IMR-90 (cell line): ENCODE measurements at regions not wholly inside any gene's neighbourhood (a gene's known extent, or its start where the extent isn't known, plus 50 kb on each side); places are given as distances from the start of the nearest gene placed in this dataset.

Experiments used
- ATAC-seq: fragments of 200-7000 bp; cut with Tn5 transposase; 2 replicates; pipeline ENCODE4 v1.9.1; 2020; ENCODE audit warnings: low read depth, mild to moderate bottlenecking, moderate library complexity
- BruUV-seq: library from RNA; stranded (reverse); fragments of 400-500 nt; replicated peaks from 2 replicates; lab custom pipeline; 2021; lab: Mats Ljungman, UMichigan
- CTCF ChIA-PET: fragments of 300-600 bp; formaldehyde crosslinking; extraction: SDS; loops from one replicate; lab custom pipeline; 2021; ENCODE audit warnings: antibody characterized with exemption; lab: Yijun Ruan, JAX
- POLR2A ChIA-PET: fragments of 300-600 bp; sonication (Branson Sonifier 250); formaldehyde crosslinking; loops from one replicate; lab custom pipeline; 2022; ENCODE audit warnings: antibody characterized with exemption; ENCODE audit not compliant: unreplicated experiment; lab: Charles Lee
- DNase-seq: peaks from one replicate; pipeline ENCODE4 v3.0.0; 2013
- H2AFZ ChIP-seq: replicated peaks from 2 replicates; pipeline ENCODE3; 2013; ENCODE audit warnings: low read length, mild to moderate bottlenecking; ENCODE audit not compliant: poor library complexity
- H2AK5ac ChIP-seq: 2 replicates; pipeline ENCODE4 v1.6.1; 2013; ENCODE audit warnings: low read depth, low read length, inconsistent platforms
- H2AK9ac ChIP-seq: replicated peaks from 2 replicates; pipeline ENCODE3; 2013; ENCODE audit warnings: mild to moderate bottlenecking, low read depth, low read length, moderate library complexity; ENCODE audit not compliant: poor library complexity
- H2BK120ac ChIP-seq: 2 replicates; pipeline ENCODE4 v1.6.1; 2013; ENCODE audit warnings: low read depth, low read length, inconsistent platforms
- H2BK15ac ChIP-seq: 3 replicates; pipeline ENCODE4 v1.6.1; 2013; ENCODE audit warnings: low read depth, low read length, inconsistent platforms
- H2BK20ac ChIP-seq: 2 replicates; pipeline ENCODE4 v1.6.1; 2013; ENCODE audit warnings: low read depth, mild to moderate bottlenecking, inconsistent platforms, low read length, moderate library complexity
- H2BK5ac ChIP-seq: 2 replicates; pipeline ENCODE4 v1.6.1; 2013; ENCODE audit warnings: mild to moderate bottlenecking, low read depth, low read length, inconsistent platforms; ENCODE audit not compliant: poor library complexity, severe bottlenecking
- H3K14ac ChIP-seq: replicated peaks from 2 replicates; pipeline ENCODE4 v1.6.1; 2013; ENCODE audit warnings: low read depth, low read length, inconsistent platforms
- H3K18ac ChIP-seq: 2 replicates; pipeline ENCODE4 v1.6.1; 2013; ENCODE audit warnings: low read depth, low read length, control low read depth
- H3K23ac ChIP-seq: 2 replicates; pipeline ENCODE4 v1.6.1; 2013; ENCODE audit warnings: low read depth, low read length, inconsistent platforms
- H3K27ac ChIP-seq: 2 replicates; pipeline ENCODE4 v1.5.1; 2013; ENCODE audit warnings: mild to moderate bottlenecking, control low read depth, low read length; ENCODE audit not compliant: insufficient read depth
- H3K27me3 ChIP-seq: 2 replicates; pipeline ENCODE4 v1.6.1; 2013; ENCODE audit warnings: low read length; ENCODE audit not compliant: control insufficient read depth, insufficient read depth
- H3K36me3 ChIP-seq: 2 replicates; pipeline ENCODE4 v1.6.1; 2013; ENCODE audit warnings: low read length, mixed read lengths; ENCODE audit not compliant: control insufficient read depth, insufficient read depth
- H3K4ac ChIP-seq: 2 replicates; pipeline ENCODE4 v1.6.1; 2013; ENCODE audit warnings: low read depth, low read length, inconsistent platforms
- H3K4me1 ChIP-seq: 2 replicates; pipeline ENCODE4 v1.6.1; 2013; ENCODE audit warnings: low read length, mixed read lengths; ENCODE audit not compliant: control insufficient read depth, insufficient read depth
- H3K4me2 ChIP-seq: 2 replicates; pipeline ENCODE4 v1.6.1; 2013; ENCODE audit warnings: low read depth, mild to moderate bottlenecking, control low read depth, low read length, moderate library complexity
- H3K4me3 ChIP-seq: 2 replicates; pipeline ENCODE4 v1.5.1; 2013; ENCODE audit warnings: low read depth, mild to moderate bottlenecking, control low read depth, low read length, moderate library complexity; ENCODE audit not compliant: insufficient read depth
- H3K56ac ChIP-seq: 2 replicates; pipeline ENCODE4 v1.6.1; 2013; ENCODE audit warnings: low read length, inconsistent platforms; ENCODE audit not compliant: insufficient read depth; ENCODE audit errors: extremely low read depth
- H3K79me1 ChIP-seq, 2 experiments: 2 replicates each; pipeline ENCODE4 v1.6.1; 2013; ENCODE audit warnings: low read length in 2 of 2, inconsistent platforms in 1 of 2, low read depth in 1 of 2
- H3K9ac ChIP-seq: 2 replicates; pipeline ENCODE4 v1.6.1; 2013; ENCODE audit warnings: low read depth, low read length, control low read depth
- H3K9me1 ChIP-seq: 2 replicates; pipeline ENCODE4 v1.6.1; 2013; ENCODE audit warnings: low read length, inconsistent platforms; ENCODE audit not compliant: insufficient read depth
- H3K9me3 ChIP-seq: 2 replicates; pipeline ENCODE4 v1.6.1; 2013; ENCODE audit warnings: low read length; ENCODE audit not compliant: control insufficient read depth, insufficient read depth
- H4K20me1 ChIP-seq: 2 replicates; pipeline ENCODE4 v1.6.1; 2013; ENCODE audit warnings: low read length, inconsistent platforms; ENCODE audit not compliant: insufficient read depth
- H4K5ac ChIP-seq: 2 replicates; pipeline ENCODE4 v1.6.1; 2013; ENCODE audit warnings: mild to moderate bottlenecking, low read depth, low read length, control low read depth
- H4K8ac ChIP-seq, 2 experiments: 2 replicates each; pipeline ENCODE4 v1.6.1; 2013; ENCODE audit warnings: low read depth in 2 of 2, low read length in 2 of 2, control low read depth in 1 of 2, inconsistent platforms in 1 of 2
- H4K91ac ChIP-seq: 2 replicates; pipeline ENCODE4 v1.6.1; 2013; ENCODE audit warnings: low read depth, low read length, inconsistent platforms; ENCODE audit not compliant: insufficient read depth
- BHLHE40 ChIP-seq: fragments of 150-350 bp; IDR thresholded peaks from 2 replicates; pipeline ENCODE4 v1.6.1; 2016; ENCODE audit warnings: mild to moderate bottlenecking, low read depth, low read length
- MAFK ChIP-seq: IDR thresholded peaks from 2 replicates; pipeline ENCODE4 v1.6.1; 2012; ENCODE audit warnings: low read depth, low read length, improper control_type of control experiment
- MAZ ChIP-seq: IDR thresholded peaks from 2 replicates; pipeline ENCODE4 v1.6.1; 2012; ENCODE audit warnings: low read depth, mild to moderate bottlenecking, low read length, improper control_type of control experiment, moderate library complexity, borderline replicate concordance
- SMC3 ChIP-seq: fragments of 150-350 bp; IDR thresholded peaks from 2 replicates; pipeline ENCODE4 v1.6.1; 2016; ENCODE audit warnings: low read depth, mild to moderate bottlenecking, antibody characterized with exemption, low read length, moderate library complexity
- WGBS, 2 experiments: methylation state at CpG; one replicate each; pipeline versions ENCODE4 v1.1.5 to v1.1.7; 2013; ENCODE audit warnings: missing lambda C conversion rate in 2 of 2; ENCODE audit not compliant: insufficient read length in 1 of 2; ENCODE audit errors: extremely low coverage in 2 of 2; 5-methylcytosine and 5-hydroxymethylcytosine counted together
- dilution Hi-C: fragments of 300-500 bp; cut with HindIII; formaldehyde crosslinking; loops from one replicate; pipeline ENCODE4 v1.14.3; 2018; ENCODE audit warnings: low sequenced_read_pairs; ENCODE audit not compliant: unreplicated experiment
- in situ Hi-C: fragments of 300-500 bp; cut with MboI; formaldehyde crosslinking; loops from 3 replicates; pipeline ENCODE4 v1.14.3; 2019; ENCODE audit warnings: low sequenced_read_pairs, inconsistent platforms, mixed read lengths
- intact Hi-C: fragments of 100-400 bp; cut with micrococcal nuclease; formaldehyde crosslinking; loops from 2 replicates; pipeline ENCODE4 v1.10.0; 2022
- TF ChIP-seq, protein P1 (sequence below): conservative IDR thresholded peaks from 2 replicates; pipeline ENCODE4 v1.5.1; 2012; ENCODE audit warnings: mild to moderate bottlenecking, low read depth, low read length, improper control_type of control experiment
- TF ChIP-seq, protein P2 (sequence below): fragments of 150-350 bp; IDR thresholded peaks from 2 replicates; pipeline ENCODE4 v1.6.1; 2016; ENCODE audit warnings: low read depth, mild to moderate bottlenecking, low read length, moderate library complexity, borderline replicate concordance
- TF ChIP-seq, protein P3 (sequence below): fragments of 150-350 bp; IDR thresholded peaks from 2 replicates; pipeline ENCODE4 v1.6.1; 2017; ENCODE audit warnings: mild to moderate bottlenecking, antibody characterized with exemption, low read length, low read depth

DNA sequence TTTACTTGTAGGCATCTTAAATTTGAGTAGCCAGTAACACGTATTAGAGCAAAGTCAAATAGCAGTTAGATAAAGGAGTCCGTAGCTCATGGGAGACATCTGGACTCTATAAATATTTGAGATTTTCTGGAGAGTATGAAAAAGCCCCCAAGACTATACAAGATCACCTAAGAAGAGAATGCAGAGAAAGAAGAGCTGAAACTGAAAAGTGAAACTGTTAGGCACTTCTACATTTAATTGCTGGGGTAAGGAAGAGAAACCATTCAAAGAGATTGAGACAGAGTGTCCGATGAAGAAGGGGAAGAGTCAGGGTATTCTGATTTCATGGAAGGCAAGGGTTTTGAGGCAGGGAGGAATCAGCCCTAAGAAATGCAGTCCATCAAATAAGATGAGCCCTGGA is 2372.1 kb downstream of the MAT2B start:
- ChIA-PET POLR2A (no interaction called here), CTCF (no interaction called here)
- no CpG with 5 or more reads among the region's 3 CpGs for WGBS, 2 experiments
- Histone ChIP-seq H2BK5ac (no peak overlapping the region), H3K14ac (no peak overlapping the region), H3K9ac (no peak overlapping the region), H3K4ac (no peak overlapping the region), H2AK5ac (no peak overlapping the region), H4K8ac (no peak overlapping the region), H2AFZ (no peak overlapping the region), H3K9me1 (no peaks in the 10 kb centered on the region), H3K79me1 (no peaks in the 10 kb centered on the region), H2BK120ac (no peak overlapping the region), H3K27me3 (no peaks in the 10 kb centered on the region), H3K4me2 (no peak overlapping the region), H4K20me1 (no peaks in the 10 kb centered on the region), H3K36me3 (no peaks in the 10 kb centered on the region), H2BK15ac (no peak overlapping the region), H2BK20ac (no peak overlapping the region), H3K4me3 (no peak overlapping the region), H4K91ac (no peak overlapping the region), H3K18ac (no peak overlapping the region), H3K4me1 (no peaks in the 10 kb centered on the region), H3K27ac (no peak overlapping the region), H3K23ac (no peak overlapping the region), H4K5ac (no peak overlapping the region), H3K56ac (no peak overlapping the region), H2AK9ac (no peak overlapping the region), H3K9me3 (peaks cover 3% of the 10 kb centered on the region; the same call in 1 of the 2 replicates)
- no TSS peak for BruUV-seq
- DNase-seq, result no peak
- no peak for TF ChIP-seq SMC3
- TF ChIP-seq, protein P1, sequence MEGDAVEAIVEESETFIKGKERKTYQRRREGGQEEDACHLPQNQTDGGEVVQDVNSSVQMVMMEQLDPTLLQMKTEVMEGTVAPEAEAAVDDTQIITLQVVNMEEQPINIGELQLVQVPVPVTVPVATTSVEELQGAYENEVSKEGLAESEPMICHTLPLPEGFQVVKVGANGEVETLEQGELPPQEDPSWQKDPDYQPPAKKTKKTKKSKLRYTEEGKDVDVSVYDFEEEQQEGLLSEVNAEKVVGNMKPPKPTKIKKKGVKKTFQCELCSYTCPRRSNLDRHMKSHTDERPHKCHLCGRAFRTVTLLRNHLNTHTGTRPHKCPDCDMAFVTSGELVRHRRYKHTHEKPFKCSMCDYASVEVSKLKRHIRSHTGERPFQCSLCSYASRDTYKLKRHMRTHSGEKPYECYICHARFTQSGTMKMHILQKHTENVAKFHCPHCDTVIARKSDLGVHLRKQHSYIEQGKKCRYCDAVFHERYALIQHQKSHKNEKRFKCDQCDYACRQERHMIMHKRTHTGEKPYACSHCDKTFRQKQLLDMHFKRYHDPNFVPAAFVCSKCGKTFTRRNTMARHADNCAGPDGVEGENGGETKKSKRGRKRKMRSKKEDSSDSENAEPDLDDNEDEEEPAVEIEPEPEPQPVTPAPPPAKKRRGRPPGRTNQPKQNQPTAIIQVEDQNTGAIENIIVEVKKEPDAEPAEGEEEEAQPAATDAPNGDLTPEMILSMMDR, result no peak
- TF ChIP-seq MAZ, result no peak
- no peak for TF ChIP-seq MAFK
- TF ChIP-seq, protein P2, sequence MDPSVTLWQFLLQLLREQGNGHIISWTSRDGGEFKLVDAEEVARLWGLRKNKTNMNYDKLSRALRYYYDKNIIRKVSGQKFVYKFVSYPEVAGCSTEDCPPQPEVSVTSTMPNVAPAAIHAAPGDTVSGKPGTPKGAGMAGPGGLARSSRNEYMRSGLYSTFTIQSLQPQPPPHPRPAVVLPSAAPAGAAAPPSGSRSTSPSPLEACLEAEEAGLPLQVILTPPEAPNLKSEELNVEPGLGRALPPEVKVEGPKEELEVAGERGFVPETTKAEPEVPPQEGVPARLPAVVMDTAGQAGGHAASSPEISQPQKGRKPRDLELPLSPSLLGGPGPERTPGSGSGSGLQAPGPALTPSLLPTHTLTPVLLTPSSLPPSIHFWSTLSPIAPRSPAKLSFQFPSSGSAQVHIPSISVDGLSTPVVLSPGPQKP, result no peak
- TF ChIP-seq BHLHE40, result no peak
- TF ChIP-seq, protein P3, sequence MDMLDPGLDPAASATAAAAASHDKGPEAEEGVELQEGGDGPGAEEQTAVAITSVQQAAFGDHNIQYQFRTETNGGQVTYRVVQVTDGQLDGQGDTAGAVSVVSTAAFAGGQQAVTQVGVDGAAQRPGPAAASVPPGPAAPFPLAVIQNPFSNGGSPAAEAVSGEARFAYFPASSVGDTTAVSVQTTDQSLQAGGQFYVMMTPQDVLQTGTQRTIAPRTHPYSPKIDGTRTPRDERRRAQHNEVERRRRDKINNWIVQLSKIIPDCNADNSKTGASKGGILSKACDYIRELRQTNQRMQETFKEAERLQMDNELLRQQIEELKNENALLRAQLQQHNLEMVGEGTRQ, result no peak
- intact Hi-C loops (no loop called here), in situ Hi-C loops (no loop called here), dilution Hi-C loops (no loop called here)
- no peak for ATAC-seq
